Kidney (tissue), 13 donors: ENCODE measurements at regions not wholly inside any gene's neighbourhood (a gene's known extent, or its start where the extent isn't known, plus 50 kb on each side); places are given as distances from the start of the nearest gene placed in this dataset.
A peak's percentile ranks its signal among the peaks of the same experiment; 100 is the strongest.

ENCODE experiments used
- DNase-seq, 5 donors: peaks; one replicate each; pipeline ENCODE4 v3.0.0-alpha.2; 2013 to 2020
- FAIRE-seq: peaks from 2 replicates; lab custom pipeline; 2012; peaks lifted over from hg19 to GRCh38; lab: Jason Lieb, UNC
- H3K27ac ChIP-seq, 2 donors: one replicate each; pipeline ENCODE4 v1.7.0; 2013; ENCODE audit warnings: low read depth in 2 of 2, low read length in 2 of 2, inconsistent platforms in 1 of 2
- H3K27me3 ChIP-seq: one replicate; pipeline ENCODE4 v1.7.1; 2013; ENCODE audit warnings: low read length, inconsistent platforms; ENCODE audit not compliant: control insufficient read depth, insufficient read depth
- H3K36me3 ChIP-seq, 3 donors: one replicate each; pipeline versions ENCODE4 v1.7.0 to v1.7.1; 2013; ENCODE audit warnings: low read length in 3 of 3, control low read depth in 1 of 3, inconsistent platforms in 1 of 3; ENCODE audit not compliant: insufficient read depth in 3 of 3, control insufficient read depth in 2 of 3
- H3K4me1 ChIP-seq, 3 donors: one replicate each; pipeline versions ENCODE4 v1.7.0 to v1.7.1; 2013; ENCODE audit warnings: low read length in 3 of 3, inconsistent platforms in 1 of 3, low read depth in 1 of 3; ENCODE audit not compliant: control insufficient read depth in 2 of 3, insufficient read depth in 2 of 3
- H3K4me3 ChIP-seq, 3 donors: one replicate each; pipeline versions ENCODE4 v1.7.0 to v1.8.1; 2013; ENCODE audit warnings: low read length in 3 of 3, control low read depth in 1 of 3, inconsistent platforms in 1 of 3
- H3K9ac ChIP-seq, 3 donors: one replicate each; pipeline versions ENCODE4 v1.7.0 to v1.7.1; 2013; ENCODE audit warnings: low read length in 3 of 3, control low read depth in 1 of 3, inconsistent platforms in 1 of 3
- H3K9me3 ChIP-seq, 3 donors: one replicate each; pipeline versions ENCODE4 v1.7.0 to v1.7.1; 2013; ENCODE audit warnings: low read length in 3 of 3, control low read depth in 1 of 3, inconsistent platforms in 1 of 3; ENCODE audit not compliant: control insufficient read depth in 2 of 3, insufficient read depth in 1 of 3
- intact Hi-C: fragments of 100-400 bp; cut with DNase I; formaldehyde crosslinking; loops from one replicate; pipeline ENCODE4 v1.11.1; 2022
- TF ChIP-seq, protein P1 (sequence below): IDR thresholded peaks from 3 replicates; pipeline ENCODE4 v1.5.1; 2012; ENCODE audit warnings: mild to moderate bottlenecking, moderate library complexity, borderline replicate concordance; ENCODE audit not compliant: insufficient read depth; ENCODE audit errors: extremely low read depth
- donor health status: control.
- donor health status: control.
- donor health status: control.
- donor health status: control.
- donor health status: control.
- donor health status: DM: yes; HTN: yes; CAD: no.
- donor health status: Normal renal cell carcinoma (clear cell type).

GRCh38 chr1:29471487-29472313 lies 235.4 kb downstream of the PTPRU start:
- Histone ChIP-seq H3K4me3 (no peak overlapping the region), H3K9ac (no peak overlapping the region), H3K36me3 (no peaks in the 10 kb centered on the region), H3K27ac (no peak overlapping the region), H3K4me1 (peaks cover 0 to 21% (median 0%) of the 10 kb centered on the region in 3 donors), H3K9me3 (no peaks in the 10 kb centered on the region), H3K27me3 (peaks cover 2% of the 10 kb centered on the region)
- FAIRE-seq, result no peak
- peak in 4 of 5 donors; percentile 66 to 87 (median 72) for DNase-seq
- intact Hi-C loops, result no loop called here
- TF ChIP-seq, protein P1, sequence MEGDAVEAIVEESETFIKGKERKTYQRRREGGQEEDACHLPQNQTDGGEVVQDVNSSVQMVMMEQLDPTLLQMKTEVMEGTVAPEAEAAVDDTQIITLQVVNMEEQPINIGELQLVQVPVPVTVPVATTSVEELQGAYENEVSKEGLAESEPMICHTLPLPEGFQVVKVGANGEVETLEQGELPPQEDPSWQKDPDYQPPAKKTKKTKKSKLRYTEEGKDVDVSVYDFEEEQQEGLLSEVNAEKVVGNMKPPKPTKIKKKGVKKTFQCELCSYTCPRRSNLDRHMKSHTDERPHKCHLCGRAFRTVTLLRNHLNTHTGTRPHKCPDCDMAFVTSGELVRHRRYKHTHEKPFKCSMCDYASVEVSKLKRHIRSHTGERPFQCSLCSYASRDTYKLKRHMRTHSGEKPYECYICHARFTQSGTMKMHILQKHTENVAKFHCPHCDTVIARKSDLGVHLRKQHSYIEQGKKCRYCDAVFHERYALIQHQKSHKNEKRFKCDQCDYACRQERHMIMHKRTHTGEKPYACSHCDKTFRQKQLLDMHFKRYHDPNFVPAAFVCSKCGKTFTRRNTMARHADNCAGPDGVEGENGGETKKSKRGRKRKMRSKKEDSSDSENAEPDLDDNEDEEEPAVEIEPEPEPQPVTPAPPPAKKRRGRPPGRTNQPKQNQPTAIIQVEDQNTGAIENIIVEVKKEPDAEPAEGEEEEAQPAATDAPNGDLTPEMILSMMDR, result no peak

- FAIRE-seq, result no peak
- intact Hi-C loops, result no loop called here
- H3K4me3 ChIP-seq, result no peak overlapping the region
These were observed 234.4 kb downstream of the PTPRU start for GRCh38 chr1:29470788-29471119.

GRCh38 chr1:29470087-29470787 lies 233.9 kb downstream of the PTPRU start:
- DNase-seq, result peak in 1 of 5 donors; percentile 28
- FAIRE-seq, result no peak

More at GRCh38 chr1:29470788-29471119, 234.4 kb downstream of the PTPRU start:
- Histone ChIP-seq H3K9ac (no peak overlapping the region), H3K27me3 (no peaks in the 10 kb centered on the region), H3K9me3 (peaks cover 0 to 6% (median 0%) of the 10 kb centered on the region in 3 donors), H3K4me1 (peaks cover 0 to 21% (median 0%) of the 10 kb centered on the region in 3 donors), H3K27ac (no peak overlapping the region), H3K36me3 (no peaks in the 10 kb centered on the region)
- TF ChIP-seq, protein P1, result no peak
- DNase-seq, result peak in 1 of 5 donors; percentile 18

More at GRCh38 chr1:29470087-29470787, 233.9 kb downstream of the PTPRU start:
- Histone ChIP-seq H3K36me3 (no peaks in the 10 kb centered on the region), H3K4me3 (no peak overlapping the region), H3K4me1 (peaks cover 0 to 21% (median 0%) of the 10 kb centered on the region in 3 donors), H3K27ac (no peak overlapping the region), H3K9me3 (peaks cover 0 to 6% (median 0%) of the 10 kb centered on the region in 3 donors), H3K9ac (no peak overlapping the region), H3K27me3 (no peaks in the 10 kb centered on the region)
- intact Hi-C loops, result no loop called here
- TF ChIP-seq, protein P1, result no peak
